RPMI7951 (cell line): ENCODE measurements at regions not wholly inside any gene's neighbourhood (a gene's known extent, or its start where the extent isn't known, plus 50 kb on each side); places are given as distances from the start of the nearest gene placed in this dataset.
A peak's percentile ranks its signal among the peaks of the same experiment; 100 is the strongest.

ENCODE experiments used
- DNase-seq: peaks from one replicate; pipeline ENCODE4 v3.0.0-alpha.2; 2012; ENCODE audit warnings: low read depth

GRCh38 chr1:193799948-193800690, 613.7 kb upstream of the B3GALT2 start:
- DNase-seq: no peak

- DNase-seq: no peak
Observed at GRCh38 chr1:193799371-193799770, 613.0 kb upstream of the B3GALT2 start.

GRCh38 chr1:193794239-193794638, 607.8 kb upstream of the B3GALT2 start:
- DNase-seq: no peak

- DNase-seq: no peak
Observed at GRCh38 chr1:193791746-193792145, 605.3 kb upstream of the B3GALT2 start.

- DNase-seq: no peak
Observed at GRCh38 chr1:193787061-193787460, 600.6 kb upstream of the B3GALT2 start.

- no peak for DNase-seq
Observed at GRCh38 chr1:193785850-193786420, 599.5 kb upstream of the B3GALT2 start.

GRCh38 chr1:193774536-193775323, 588.3 kb upstream of the B3GALT2 start:
- DNase-seq: no peak

- no peak for DNase-seq
Observed at GRCh38 chr1:193771596-193771995, 585.2 kb upstream of the B3GALT2 start.

- DNase-seq: no peak
Observed at GRCh38 chr1:193769651-193770050, 583.2 kb upstream of the B3GALT2 start.

- DNase-seq: no peak
Observed at GRCh38 chr1:193767886-193768285, 581.5 kb upstream of the B3GALT2 start.

- no peak for DNase-seq
Observed at GRCh38 chr1:193766329-193766728, 579.9 kb upstream of the B3GALT2 start.

GRCh38 chr1:193763266-193763665, 576.9 kb upstream of the B3GALT2 start:
- no peak for DNase-seq

GRCh38 chr1:193762236-193762635, 575.8 kb upstream of the B3GALT2 start:
- DNase-seq: no peak

- DNase-seq: no peak
Observed at GRCh38 chr1:193755441-193755840, 569.0 kb upstream of the B3GALT2 start.

- no peak for DNase-seq
Observed at GRCh38 chr1:193754732-193755427, 568.5 kb upstream of the B3GALT2 start.

GRCh38 chr1:193754151-193754550, 567.7 kb upstream of the B3GALT2 start:
- DNase-seq: no peak

- no peak for DNase-seq
Observed at GRCh38 chr1:193753038-193753756, 566.8 kb upstream of the B3GALT2 start.

- DNase-seq: no peak
Observed at GRCh38 chr1:193749868-193750267, 563.5 kb upstream of the B3GALT2 start.

GRCh38 chr1:193747579-193747978, 561.2 kb upstream of the B3GALT2 start:
- peak; percentile 8 for DNase-seq

- no peak for DNase-seq
Observed at GRCh38 chr1:193741228-193741627, 554.8 kb upstream of the B3GALT2 start.

GRCh38 chr1:193740762-193741161, 554.3 kb upstream of the B3GALT2 start:
- no peak for DNase-seq

- DNase-seq: no peak
Observed at GRCh38 chr1:193736507-193736906, 550.1 kb upstream of the B3GALT2 start.
